NCI-H345 (cell line): ENCODE measurements at regions not wholly inside any gene's neighbourhood (a gene's known extent, or its start where the extent isn't known, plus 50 kb on each side); places are given as distances from the start of the nearest gene placed in this dataset.
"Not testable (repeated sequence)": the region's sequence is repeated elsewhere in the genome, so short reads cannot be mapped to it uniquely, and the experiment has no call there.

Source experiments
- DNase-seq: peaks from one replicate; lab custom pipeline; 2025; lab: John Stamatoyannopoulos, UW

DNA sequence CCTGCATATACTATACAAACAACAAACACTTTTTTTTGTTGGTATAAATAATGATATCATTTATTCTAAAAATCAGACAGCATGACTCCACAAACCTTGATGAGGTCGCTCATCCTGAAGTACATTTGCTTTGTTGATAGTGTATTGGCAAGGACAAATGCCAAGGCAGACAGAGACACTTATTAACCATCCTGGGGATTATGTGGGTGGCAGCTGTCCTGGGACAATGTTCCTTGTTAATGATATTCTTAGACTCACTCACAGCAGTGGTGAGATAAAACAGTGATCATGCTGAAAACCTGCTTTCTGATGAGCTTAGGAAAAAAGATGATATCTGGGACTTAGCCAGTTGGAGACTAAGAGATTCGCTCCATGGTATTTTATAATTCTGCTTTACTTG, 85.4 kb upstream of the OGFRL1 start:
- no peak for DNase-seq

DNA sequence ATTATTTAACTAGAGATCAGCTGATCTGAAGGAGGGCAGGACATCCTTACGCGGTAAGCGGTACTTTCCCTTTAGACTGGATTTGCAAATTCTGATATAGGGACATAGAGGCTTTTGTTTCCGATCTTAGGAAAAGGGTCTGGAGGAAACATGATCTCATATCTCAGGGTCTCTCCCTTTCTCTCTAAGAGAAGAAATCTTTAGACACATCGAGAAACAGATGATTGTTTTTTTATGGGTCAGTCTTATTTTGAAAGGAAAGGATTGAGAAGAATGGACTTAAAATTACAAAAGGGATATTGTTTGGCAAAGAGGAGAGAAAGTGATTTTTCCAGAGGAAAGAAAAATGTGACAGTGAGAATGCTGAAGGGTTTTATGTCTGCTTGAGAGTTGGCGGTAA, 83.9 kb upstream of the OGFRL1 start:
- no peak for DNase-seq

DNA sequence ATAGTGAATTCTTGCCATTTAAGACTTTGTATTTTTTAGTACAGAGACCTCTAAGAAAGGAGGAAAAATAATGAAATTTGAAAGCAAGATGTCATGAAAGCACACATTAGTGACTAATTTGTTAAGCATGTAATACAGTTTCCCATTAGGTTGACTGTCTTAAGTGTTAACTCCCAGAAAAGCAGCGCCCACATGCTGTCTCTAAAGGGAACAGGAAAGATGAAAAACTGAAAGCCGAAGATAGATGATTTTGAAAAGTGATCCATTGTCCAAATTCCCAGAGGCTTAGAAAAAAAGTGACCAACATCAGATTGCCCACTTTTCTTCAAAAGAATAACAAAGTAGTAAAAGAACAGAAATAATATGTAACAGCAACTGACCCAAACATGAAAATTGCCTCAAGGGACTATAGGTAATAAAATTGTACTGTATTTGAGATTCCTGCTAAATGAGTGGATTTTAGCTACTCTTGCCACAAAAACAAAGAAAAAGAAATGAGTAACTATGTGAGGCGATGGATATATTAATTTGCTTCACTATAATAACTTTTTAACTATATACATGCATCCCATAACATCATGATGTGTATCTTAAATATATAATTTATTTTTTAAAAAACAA, 83.2 kb upstream of the OGFRL1 start:
- DNase-seq = no peak

DNA sequence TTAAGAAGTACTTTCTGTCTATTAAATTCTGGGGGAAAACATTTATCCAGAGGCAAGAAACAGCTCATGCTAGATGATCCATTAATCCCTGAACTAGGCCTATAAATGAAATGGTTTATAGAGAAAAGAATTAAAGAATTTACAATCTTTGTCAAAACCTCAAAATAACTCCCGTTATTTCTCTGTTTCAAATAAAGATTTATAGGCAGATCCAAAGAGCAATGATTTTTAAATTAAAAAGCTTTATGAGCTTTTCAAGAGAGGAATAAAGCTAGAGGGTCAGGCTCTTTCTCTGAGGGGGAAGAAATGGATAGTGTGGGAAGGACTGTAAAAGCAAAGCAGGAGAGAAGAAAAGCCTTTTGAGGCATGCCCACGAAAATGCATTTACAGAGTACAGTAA, 82.5 kb upstream of the OGFRL1 start:
- DNase-seq = no peak

DNA sequence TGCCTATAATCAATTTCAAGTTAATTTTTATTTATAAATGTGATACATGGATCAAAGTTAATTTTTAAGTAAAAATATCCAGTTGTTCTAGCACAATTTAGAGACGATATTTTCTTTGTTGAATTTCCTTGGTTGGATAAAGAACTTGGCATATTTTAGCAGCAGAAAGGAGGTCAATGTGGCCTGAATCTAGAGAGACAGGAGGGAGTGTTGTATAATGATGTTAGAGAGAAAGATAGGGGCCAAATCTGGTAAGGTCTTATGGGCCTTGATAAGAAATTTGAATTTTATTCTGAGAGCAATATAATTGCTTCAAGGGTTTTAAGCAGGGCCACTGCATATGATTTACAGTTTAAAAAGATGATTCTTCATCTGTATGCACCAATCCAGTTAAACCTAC, 79.4 kb upstream of the OGFRL1 start:
- DNase-seq = no peak

DNA sequence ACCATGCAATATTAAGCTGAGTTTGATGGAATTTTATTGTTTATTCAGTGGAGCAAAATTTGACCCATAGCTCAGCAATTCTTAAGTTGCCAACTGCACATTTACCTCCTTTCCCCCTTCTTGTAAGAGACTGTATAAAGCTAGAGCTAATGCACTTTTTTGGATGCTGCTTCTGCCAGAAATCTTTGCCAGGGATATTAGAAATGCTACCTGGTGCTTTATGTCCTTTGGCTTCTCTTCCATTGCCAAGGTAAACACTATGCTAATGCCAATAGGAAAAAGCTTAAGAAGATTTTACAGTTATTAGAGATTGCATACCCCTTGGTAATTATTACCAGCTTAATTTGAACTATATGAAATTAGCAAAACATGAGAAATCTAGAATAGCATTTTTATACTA, 79.0 kb upstream of the OGFRL1 start:
- DNase-seq = no peak

DNA sequence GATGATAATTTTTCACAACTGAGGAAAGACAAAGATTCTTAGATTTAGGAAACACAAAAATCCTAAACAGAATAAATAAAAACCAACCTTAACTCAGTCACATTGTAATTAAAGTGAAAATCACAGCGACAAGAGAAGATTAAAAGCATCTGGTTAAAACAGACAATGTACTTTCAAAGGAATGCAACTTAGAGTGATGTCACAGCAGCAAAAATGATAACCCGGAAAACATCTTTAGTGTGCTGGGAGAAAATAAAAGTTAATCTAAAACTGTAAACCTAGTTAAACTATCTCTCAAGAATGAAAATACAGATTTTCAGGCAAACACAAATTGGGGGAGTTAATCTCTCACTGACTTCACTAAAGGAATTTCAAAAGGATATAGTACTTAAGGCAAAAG, 76.8 kb upstream of the OGFRL1 start:
- no peak for DNase-seq

DNA sequence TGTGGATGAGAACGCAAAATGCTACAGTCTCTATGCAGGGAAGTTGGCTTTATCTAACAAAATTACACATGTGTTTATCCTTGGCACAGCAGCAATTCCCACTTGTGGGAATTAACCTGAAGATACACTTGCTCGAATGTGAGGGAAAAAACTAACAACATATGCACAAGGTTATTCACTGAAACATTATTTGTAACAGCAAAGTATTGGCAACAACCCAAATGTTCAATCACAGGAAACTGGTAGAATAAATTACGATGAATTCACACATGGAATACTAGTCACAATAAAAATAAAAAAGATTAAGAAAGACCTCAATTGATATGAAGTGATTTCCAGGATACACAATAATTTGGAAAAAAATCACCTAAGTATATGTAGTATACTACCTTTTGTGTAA, 68.1 kb upstream of the OGFRL1 start:
- DNase-seq = no peak

DNA sequence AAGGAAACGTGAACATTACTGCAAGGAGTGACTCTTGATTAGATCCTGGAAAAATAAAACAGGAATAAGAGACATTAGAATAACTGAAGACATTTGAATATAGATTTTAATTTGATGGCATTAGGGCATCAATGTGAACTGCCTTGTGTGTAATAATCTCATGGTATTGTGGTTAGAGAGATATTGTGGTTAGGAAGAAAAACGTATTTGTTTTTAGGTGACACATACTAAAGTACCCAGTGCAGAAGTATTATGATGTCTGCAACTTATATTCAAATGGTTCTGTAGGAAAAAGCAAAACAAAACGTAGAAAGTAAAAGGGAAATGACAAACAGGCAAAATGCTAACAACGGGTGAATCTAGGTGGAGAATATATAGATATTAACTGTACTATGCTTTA, 65.9 kb upstream of the OGFRL1 start:
- DNase-seq = no peak

DNA sequence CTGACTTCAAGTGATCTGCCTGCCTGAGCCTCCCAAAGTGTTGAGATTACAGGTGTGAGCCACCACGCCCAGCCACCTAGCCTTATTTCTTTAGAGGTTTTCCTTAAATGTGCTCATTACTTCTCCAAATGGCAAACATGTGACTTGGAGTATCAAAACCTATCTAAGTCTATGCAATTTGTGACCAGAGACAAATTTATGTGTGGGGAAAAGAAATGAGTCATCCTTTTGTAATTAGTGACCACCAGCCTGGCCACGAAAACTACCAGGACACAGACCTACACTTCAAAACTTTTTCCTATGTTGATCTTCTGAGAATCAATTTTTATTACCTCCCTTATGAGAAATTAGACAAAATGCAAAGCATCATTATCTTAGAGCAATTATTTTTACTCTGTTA, 64.6 kb upstream of the OGFRL1 start:
- no peak for DNase-seq

DNA sequence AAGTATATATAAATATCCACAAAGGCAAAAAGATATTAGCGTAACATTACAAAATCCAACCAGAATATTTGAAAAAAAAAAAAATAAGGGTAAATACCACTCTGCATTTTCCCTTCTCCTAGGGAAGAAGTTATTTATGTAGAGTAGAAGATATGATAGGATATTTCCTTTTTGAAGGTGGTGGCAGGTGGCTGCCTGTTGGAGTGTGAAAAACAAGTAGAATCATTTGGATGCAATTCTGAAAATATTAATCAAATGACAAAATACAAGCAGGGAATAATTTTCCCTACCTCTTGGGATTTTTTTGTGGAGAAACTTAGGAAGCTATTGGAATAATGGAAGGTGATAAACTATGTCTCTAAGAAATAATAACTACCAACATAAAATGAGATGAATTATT, 62.5 kb upstream of the OGFRL1 start:
- no peak for DNase-seq

DNA sequence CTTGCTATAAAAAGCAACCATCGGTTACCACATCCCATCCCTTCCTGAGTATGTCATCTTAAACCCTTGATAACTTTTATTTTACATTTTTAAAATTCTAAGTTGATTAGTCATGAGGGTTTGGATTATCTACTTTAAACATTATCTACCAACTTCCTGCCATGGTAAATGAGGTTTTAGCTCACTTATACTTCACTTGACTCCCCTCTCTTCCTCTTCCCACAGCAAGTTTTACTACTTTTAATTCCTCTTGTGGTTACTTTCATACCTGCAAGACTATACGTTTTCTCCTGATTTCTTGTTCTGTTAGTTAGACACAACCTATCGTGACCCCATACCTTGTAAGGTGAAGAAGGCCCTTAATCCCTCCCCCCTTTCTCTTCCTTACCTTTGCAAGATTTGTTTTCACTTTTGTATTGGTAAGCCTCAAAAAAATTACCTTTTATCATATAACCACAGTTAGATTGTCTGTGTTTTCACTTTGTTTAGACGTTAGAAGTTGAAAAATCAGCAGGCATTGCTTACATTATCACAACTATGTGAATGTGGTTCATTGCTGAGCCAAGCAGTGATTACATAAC, 60.1 kb upstream of the OGFRL1 start:
- DNase-seq = no peak

DNA sequence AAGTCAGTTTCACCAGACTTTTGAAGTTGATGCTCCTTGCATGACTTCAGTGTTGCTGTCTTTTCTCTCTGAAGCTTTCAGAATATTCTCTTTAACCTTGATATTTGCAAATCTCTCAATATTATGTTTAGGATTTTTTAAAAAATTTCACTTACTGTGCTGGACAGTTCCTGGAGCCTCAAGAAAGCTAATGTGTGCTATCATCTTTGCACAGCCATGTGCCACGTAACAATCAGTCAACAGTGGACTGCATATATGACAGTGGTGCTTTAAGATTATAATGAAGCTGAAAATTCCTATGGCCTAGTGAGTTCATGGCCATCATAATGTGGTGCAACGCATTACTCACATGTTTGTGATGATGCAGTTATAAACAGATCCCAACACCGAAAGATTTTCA, 59.1 kb upstream of the OGFRL1 start:
- DNase-seq = no peak

DNA sequence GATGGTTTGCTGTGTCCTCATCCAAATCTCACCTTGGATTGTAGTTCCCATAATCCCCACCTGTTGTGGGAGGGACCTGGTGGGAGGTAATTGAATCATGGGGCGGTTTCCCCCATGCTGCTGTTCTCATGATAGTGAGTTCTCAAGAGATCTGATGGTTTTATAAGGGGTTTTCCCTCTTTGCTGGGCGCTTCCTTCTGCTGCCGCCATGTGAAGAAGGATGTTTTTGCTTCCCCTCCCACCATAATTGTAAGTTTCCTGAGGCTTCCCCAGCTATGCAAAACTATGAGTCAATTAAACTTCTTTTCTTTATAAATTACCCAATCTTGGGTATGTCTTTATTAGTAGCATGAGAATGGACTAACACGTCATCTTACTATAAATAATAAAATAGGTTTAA, 55.7 kb upstream of the OGFRL1 start:
- DNase-seq = not testable (repeated sequence)

DNA sequence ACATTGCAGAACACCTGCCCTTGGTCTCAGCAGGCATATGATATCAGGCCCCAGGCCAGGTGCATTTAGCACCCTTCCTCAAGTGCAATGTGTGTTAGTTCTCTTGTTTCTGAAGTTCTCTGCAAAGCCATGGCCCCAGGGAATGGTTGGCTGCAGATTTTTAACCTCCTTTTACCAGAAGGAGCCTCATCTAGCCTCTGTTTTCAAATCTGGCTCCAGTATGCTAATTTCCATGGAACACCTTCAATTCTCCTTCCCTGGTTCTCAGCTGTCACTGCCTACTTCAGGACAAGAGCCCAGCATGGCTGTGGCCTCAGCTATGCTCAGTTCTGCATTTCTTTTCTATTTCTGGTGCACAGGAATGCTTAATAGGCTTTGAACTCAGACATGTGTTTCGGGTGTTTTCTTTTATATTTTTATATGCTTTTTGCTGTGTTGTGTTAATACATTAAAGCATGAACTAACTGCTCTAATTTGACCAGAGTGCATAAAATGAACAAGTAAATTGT, 51.6 kb upstream of the OGFRL1 start:
- no peak for DNase-seq

DNA sequence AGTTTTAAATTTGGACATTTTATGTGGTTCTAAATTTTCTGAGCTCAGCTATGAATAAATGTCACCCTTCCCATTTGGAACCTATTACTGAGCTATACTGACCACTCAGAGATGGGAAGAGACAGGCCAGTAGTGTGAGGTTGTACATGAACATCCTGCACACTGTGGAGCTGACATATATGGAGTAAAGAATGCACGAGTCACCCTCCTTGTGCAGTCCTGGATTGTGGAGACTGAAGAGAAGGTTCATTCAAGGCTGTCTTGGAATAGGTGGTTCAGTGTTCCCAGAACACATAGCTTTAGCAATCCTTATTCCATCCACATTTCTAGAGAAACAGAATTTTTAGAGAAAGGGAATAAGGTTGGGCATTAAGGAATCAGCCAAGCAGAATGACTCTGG, 50.3 kb upstream of the OGFRL1 start:
- DNase-seq = no peak
